ENCODE measurements at regions not wholly inside any gene's neighbourhood (a gene's known extent, or its start where the extent isn't known, plus 50 kb on each side); places are given as distances from the start of the nearest gene placed in this dataset.
"Not testable (repeated sequence)": the region's sequence is repeated elsewhere in the genome, so short reads cannot be mapped to it uniquely, and the experiment has no call there.

- DNase-seq, result no peak
Observed at GRCh38 chr4:189850239-189850856, 90.3 kb upstream of the FRG1 start.

- no peak for DNase-seq
Observed at GRCh38 chr4:189858435-189858834, 82.2 kb upstream of the FRG1 start.

GRCh38 chr4:189861101-189861500 lies 79.6 kb upstream of the FRG1 start:
- DNase-seq, result no peak

GRCh38 chr4:189869236-189869635 lies 71.4 kb upstream of the FRG1 start:
- no peak for DNase-seq

- no peak for DNase-seq
Observed at GRCh38 chr4:189870511-189871234, 70.0 kb upstream of the FRG1 start.

GRCh38 chr4:189874591-189874990 lies 66.1 kb upstream of the FRG1 start:
- DNase-seq, result no peak

GRCh38 chr4:189881190-189881589 lies 59.5 kb upstream of the FRG1 start:
- not testable (repeated sequence) for DNase-seq

- not testable (repeated sequence) for DNase-seq
Observed at GRCh38 chr4:189888407-189888806, 52.3 kb upstream of the FRG1 start.
